ENCODE measurements at regions not wholly inside any gene's neighbourhood (a gene's known extent, or its start where the extent isn't known, plus 50 kb on each side); places are given as distances from the start of the nearest gene placed in this dataset.

DNA sequence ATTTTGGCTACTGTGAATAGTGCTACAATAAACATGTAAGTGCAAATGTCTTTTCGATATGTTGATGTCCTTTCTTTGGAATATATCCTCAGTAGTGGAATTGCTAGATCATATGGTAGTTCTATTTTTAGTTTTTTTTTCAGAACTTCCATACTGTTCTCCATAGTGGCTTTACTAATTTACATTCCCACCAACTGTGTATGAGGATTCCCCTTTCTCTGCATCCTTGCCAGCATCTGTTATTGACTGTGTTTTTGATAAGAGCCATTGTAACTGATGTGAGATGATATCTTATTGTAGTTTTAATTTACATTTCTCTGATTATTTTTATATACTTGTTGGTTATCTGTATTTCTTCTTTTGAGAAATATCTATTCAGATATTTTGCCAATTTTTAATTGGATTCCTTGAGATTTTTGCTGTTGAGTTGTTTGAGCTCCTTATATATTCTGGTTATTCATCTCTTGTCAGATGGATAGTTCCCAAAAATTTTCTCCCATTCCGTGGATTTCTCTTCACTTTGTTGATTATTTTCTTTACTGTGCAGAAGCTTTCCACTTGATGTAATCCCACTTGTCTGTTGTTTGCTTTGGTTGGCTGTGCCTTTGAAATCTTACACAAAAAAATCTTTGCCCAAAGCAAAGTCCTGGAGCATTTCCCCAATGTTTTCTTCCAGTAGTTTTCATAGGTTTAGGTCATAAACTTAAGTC lies 532.3 kb downstream of the PID1 start:
- no peak for DNase-seq
- H3K27me3 Mint-ChIP-seq (ENCODE audit: unreplicated experiment): peaks cover 3% of the 10 kb centered on the region
- no peak overlapping the region for H3K27ac Mint-ChIP-seq (ENCODE audit: unreplicated experiment)

GRCh38 chr2:228735697-228736096 lies 535.4 kb downstream of the PID1 start:
- no peaks in the 10 kb centered on the region for H3K36me3 Mint-ChIP-seq (ENCODE audit: unreplicated experiment)
- H3K4me3 Mint-ChIP-seq (ENCODE audit: unreplicated experiment): no peak overlapping the region
- H3K27ac Mint-ChIP-seq (ENCODE audit: unreplicated experiment): no peak overlapping the region
- H3K4me1 Mint-ChIP-seq (ENCODE audit: low read depth, unreplicated experiment): no peaks in the 10 kb centered on the region
- DNase-seq: no peak
- peaks cover 2% of the 10 kb centered on the region for H3K9me3 Mint-ChIP-seq (ENCODE audit: unreplicated experiment)
- peaks cover 3% of the 10 kb centered on the region for H3K27me3 Mint-ChIP-seq (ENCODE audit: unreplicated experiment)
- TF ChIP-seq, protein P1, sequence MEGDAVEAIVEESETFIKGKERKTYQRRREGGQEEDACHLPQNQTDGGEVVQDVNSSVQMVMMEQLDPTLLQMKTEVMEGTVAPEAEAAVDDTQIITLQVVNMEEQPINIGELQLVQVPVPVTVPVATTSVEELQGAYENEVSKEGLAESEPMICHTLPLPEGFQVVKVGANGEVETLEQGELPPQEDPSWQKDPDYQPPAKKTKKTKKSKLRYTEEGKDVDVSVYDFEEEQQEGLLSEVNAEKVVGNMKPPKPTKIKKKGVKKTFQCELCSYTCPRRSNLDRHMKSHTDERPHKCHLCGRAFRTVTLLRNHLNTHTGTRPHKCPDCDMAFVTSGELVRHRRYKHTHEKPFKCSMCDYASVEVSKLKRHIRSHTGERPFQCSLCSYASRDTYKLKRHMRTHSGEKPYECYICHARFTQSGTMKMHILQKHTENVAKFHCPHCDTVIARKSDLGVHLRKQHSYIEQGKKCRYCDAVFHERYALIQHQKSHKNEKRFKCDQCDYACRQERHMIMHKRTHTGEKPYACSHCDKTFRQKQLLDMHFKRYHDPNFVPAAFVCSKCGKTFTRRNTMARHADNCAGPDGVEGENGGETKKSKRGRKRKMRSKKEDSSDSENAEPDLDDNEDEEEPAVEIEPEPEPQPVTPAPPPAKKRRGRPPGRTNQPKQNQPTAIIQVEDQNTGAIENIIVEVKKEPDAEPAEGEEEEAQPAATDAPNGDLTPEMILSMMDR (IDR thresholded peaks at IDR 0.05; ENCODE audit: partially characterized antibody, unreplicated experiment): no peak

More for the DNA sequence above, 532.3 kb downstream of the PID1 start:
- TF ChIP-seq, protein P1 (IDR thresholded peaks at IDR 0.05; ENCODE audit: partially characterized antibody, unreplicated experiment): no peak
- no peaks in the 10 kb centered on the region for H3K4me1 Mint-ChIP-seq (ENCODE audit: low read depth, unreplicated experiment)
- peaks cover 2% of the 10 kb centered on the region for H3K9me3 Mint-ChIP-seq (ENCODE audit: unreplicated experiment)
- no peaks in the 10 kb centered on the region for H3K36me3 Mint-ChIP-seq (ENCODE audit: unreplicated experiment)
- no peak overlapping the region for H3K4me3 Mint-ChIP-seq (ENCODE audit: unreplicated experiment)

- Mint-ChIP-seq H3K36me3 (ENCODE audit: unreplicated experiment) (no peaks in the 10 kb centered on the region), H3K4me3 (ENCODE audit: unreplicated experiment) (no peak overlapping the region), H3K9me3 (ENCODE audit: unreplicated experiment) (peaks cover 2% of the 10 kb centered on the region), H3K27ac (ENCODE audit: unreplicated experiment) (no peak overlapping the region), H3K27me3 (ENCODE audit: unreplicated experiment) (no peaks in the 10 kb centered on the region), H3K4me1 (ENCODE audit: low read depth, unreplicated experiment) (no peaks in the 10 kb centered on the region)
- TF ChIP-seq, protein P1 (IDR thresholded peaks at IDR 0.05; ENCODE audit: partially characterized antibody, unreplicated experiment): no peak
- DNase-seq: no peak
Measured at GRCh38 chr2:228731517-228731916, 539.6 kb downstream of the PID1 start.

DNA sequence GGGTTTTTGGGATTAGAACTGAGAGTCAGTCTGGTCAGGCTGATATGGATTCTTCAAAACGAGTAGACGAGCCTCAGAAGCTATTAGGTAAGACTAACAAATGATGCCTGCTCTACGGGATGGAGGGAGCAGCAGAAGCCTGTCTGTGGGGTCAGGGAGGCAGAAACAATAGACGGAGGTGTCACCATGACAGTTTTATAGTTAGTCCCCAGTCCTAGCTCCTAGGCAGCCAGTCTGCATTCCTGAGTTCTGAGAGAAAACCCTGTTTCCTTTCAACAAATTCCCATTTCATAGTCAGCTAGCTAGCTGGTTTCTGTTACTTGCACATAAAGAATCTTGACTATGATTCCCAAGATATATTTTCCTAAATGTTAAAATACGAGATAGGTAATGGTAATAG lies 542.1 kb downstream of the PID1 start:
- no peaks in the 10 kb centered on the region for H3K27me3 Mint-ChIP-seq (ENCODE audit: unreplicated experiment)
- no peaks in the 10 kb centered on the region for H3K4me1 Mint-ChIP-seq (ENCODE audit: low read depth, unreplicated experiment)
- TF ChIP-seq, protein P1 (IDR thresholded peaks at IDR 0.05; ENCODE audit: partially characterized antibody, unreplicated experiment): no peak
- no peak overlapping the region for H3K27ac Mint-ChIP-seq (ENCODE audit: unreplicated experiment)
- DNase-seq: no peak
- no peaks in the 10 kb centered on the region for H3K9me3 Mint-ChIP-seq (ENCODE audit: unreplicated experiment)
- H3K36me3 Mint-ChIP-seq (ENCODE audit: unreplicated experiment): no peaks in the 10 kb centered on the region
- H3K4me3 Mint-ChIP-seq (ENCODE audit: unreplicated experiment): no peak overlapping the region

- no peaks in the 10 kb centered on the region for H3K9me3 Mint-ChIP-seq (ENCODE audit: unreplicated experiment)
- H3K4me1 Mint-ChIP-seq (ENCODE audit: low read depth, unreplicated experiment): no peaks in the 10 kb centered on the region
- no peaks in the 10 kb centered on the region for H3K27me3 Mint-ChIP-seq (ENCODE audit: unreplicated experiment)
- H3K36me3 Mint-ChIP-seq (ENCODE audit: unreplicated experiment): no peaks in the 10 kb centered on the region
- no peak overlapping the region for H3K27ac Mint-ChIP-seq (ENCODE audit: unreplicated experiment)
- TF ChIP-seq, protein P1 (IDR thresholded peaks at IDR 0.05; ENCODE audit: partially characterized antibody, unreplicated experiment): no peak
- no peak for DNase-seq
- no peak overlapping the region for H3K4me3 Mint-ChIP-seq (ENCODE audit: unreplicated experiment)
Measured at GRCh38 chr2:228725031-228725430, 543.5 kb upstream of the SPHKAP start.
